Putamen (tissue), 1 donor: ENCODE measurements at regions not wholly inside any gene's neighbourhood (a gene's known extent, or its start where the extent isn't known, plus 50 kb on each side); places are given as distances from the start of the nearest gene placed in this dataset.

Experiments used
- DNase-seq: peaks from one replicate; pipeline ENCODE4 v3.0.0-alpha.2; 2016; ENCODE audit warnings: low spot score

DNA sequence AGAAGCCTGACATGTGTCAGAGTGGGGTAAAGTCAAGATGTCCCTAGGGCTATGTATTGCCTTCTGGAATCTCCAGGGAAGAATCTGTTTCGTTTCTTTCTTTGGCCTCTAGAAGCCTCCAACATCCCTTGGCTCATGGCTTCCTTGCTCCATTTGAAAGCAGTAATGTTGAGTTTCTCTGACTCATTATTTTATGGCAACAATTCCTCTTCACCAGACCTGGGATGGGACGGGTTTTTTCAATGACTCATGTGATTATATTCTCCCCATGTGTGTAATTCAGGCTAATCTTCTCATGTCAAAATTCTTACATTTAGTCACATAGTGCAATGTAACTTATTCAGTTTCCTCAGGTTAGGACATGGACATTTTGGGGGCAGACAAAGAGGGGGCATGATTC, 1038.6 kb downstream of the CBLN2 start:
- DNase-seq = no peak

DNA sequence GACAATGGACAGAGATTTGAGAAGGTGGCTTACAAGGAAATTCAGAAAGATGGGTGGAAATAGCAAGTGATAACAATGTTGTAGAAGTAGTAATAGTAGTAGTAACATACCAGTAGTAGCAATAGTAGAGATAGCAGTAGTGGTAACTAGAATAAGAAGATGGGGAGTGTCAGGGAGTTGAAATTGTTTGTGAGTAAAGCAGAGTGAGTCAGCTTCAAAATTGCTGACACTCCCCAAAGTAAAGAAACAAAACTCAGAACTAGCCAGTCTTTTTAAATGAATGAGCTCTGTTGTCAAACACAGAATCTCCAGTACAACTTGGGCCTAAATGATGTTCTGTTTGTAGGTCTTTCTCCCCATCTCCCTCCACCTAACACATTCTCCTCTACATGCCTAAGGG, 1040.9 kb downstream of the CBLN2 start:
- no peak for DNase-seq

DNA sequence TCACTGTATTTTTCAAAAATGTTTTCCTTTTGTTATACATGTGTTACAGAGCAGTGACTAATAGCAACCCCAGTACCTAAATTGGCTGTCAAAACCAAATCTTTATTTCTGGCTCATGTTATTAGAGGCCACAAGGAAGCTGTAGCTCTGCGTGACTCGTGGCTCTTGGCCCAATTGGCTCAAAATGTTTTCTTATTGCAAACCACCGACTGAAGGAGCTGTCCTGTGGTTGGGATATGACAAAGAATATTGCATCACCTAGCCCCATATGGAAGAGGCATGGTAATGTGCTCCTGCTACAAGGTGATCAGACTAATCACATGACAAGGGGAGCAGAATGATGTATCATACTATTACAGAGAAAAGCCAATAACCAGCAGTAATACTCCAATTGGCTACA, 1058.5 kb downstream of the CBLN2 start:
- no peak for DNase-seq

DNA sequence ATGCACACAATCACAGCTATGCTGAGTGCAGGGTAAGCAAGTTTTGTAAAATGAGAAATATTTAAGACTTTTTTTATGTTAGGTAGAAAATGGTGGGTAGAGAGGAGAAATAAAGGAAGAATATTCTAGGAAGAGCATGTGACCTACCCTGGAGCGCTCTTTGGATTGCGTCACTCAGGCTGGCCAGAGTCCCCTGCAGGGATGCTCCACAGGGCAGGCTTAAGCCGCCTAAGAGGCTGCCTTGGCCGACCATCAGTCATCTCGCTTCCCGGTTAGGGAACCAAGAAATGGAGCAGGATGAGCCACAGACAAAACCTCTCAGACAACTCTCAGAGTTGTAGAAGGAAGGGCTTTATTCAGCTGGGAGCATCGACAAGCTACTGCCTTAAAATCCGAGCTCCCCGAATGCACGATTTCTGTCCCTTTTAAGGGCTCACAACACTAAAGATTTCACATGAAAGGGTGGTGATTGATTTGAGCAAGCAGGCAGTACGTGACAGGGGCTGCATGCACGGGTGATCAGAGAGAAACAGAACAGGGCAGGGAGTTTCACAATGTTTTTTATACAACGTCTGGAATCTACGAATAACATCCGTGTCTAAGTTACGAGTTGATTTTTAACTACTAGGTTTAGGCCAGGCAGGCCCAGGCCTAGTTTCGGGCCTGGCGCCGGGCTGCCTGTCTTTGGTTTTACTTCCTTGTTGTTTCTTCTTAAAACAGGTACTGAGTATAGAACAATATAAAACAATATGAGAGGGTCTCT, 1072.0 kb downstream of the CBLN2 start:
- DNase-seq = no peak

DNA sequence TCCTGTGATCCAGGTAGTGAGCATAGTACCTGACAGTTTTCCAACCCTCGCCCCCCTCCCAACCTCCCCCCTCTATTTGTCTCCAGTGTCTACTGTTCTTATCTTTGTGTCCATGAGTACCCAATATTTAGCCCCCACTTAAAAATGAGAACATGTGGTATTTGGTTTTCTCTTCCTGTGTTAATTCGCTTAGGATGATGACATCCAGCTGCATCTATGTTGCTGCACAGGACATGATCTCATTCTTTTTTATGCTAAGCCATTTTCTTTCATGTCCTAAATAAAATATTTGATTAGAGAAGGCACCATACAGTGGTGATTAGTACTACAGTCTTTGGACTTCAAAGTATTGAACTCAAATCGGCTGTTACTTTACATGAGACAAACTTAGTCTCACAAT, 1087.9 kb downstream of the CBLN2 start:
- DNase-seq = no peak

DNA sequence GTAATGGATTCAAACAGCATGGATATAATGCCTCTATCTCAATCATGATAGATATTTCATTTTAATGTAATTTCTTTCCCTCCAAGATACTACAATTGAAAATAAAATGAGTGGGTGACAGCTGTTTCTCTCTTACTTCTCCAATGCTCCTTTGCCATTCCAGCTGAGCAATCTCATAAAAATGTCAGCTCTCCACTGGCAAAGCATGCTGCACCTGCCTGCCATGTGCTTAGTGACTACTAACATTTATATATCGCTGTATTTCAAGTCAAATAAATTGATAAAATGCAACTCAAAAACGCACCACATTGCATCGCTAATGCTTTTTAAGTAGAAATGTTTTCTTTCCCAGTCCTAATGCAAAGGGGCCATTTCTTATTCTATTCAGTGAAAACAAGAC, 1093.9 kb downstream of the CBLN2 start:
- DNase-seq = no peak

DNA sequence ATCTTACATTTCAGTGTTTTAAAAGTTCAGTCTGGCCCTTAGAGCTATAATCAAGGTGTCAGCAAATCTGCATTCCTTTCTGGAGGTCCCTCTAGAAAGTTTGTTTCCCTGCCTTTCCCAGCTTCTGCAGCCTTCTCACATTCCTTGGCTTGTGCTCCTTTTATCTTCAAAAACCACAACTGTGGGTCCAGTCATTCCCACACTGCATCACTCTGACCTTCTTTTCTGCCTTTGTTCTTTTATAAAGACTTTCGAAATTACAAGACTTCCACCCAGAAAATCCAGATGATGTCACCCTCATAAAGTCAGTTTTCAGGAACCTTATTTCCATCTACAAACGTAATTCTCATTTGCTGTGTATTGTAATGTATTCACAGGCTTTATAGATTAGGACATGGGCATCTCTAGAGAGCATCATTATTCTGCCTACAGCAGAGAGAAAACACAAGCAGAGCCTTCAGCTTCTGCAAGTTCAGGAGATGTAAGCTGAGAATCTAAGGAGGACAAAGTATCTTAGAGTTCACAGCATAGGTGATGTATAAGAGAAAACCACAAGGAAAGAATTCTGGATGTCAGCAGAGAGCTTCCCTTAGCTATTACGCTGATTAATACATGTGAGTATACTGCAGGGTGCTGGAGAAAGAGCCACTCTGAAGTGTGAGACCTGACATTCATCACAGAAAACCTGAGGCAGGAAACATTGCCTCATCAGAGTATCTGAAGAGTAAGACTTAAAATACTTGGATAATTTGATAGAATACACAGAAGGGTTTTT, 1100.2 kb downstream of the CBLN2 start:
- DNase-seq = no peak

GRCh38 chr18:71442731-71443141, 1101.4 kb downstream of the CBLN2 start:
- DNase-seq = no peak

DNA sequence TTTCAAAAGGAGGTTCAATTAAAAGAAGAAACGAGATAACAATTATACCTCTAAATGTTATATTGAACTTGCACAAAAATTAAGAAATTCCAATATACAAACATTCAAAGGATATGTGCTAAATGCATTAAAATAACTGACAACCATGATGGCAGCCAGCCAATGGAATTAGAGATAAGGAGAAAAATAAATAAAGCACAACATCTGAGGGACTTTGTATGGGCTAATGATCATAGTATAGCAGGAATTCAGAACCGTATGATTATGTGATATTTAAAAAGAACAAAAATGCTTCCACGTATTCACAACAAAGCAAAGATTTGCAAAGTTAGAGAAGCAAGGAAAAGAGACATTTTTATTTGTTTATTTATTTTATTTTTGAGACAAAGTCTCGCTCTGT, 1103.0 kb downstream of the CBLN2 start:
- no peak for DNase-seq

DNA sequence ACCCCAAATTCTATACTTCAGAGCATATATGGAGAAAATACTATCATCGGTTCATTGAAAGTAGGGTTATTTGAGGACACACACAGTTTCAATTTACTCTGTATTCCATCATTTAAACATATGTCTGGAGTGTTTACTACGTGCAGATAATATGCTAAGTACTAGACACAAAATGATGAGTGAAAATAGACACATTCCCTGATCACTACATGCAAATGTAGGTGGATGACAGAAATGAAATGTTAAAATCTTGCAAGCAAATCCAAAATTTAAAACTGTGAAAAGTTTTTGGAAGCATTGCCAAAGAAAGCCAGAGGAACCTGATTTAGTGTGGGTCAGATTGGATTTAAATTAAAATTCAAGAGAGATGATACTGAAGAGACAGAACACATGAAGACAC, 1106.6 kb downstream of the CBLN2 start:
- DNase-seq = no peak

DNA sequence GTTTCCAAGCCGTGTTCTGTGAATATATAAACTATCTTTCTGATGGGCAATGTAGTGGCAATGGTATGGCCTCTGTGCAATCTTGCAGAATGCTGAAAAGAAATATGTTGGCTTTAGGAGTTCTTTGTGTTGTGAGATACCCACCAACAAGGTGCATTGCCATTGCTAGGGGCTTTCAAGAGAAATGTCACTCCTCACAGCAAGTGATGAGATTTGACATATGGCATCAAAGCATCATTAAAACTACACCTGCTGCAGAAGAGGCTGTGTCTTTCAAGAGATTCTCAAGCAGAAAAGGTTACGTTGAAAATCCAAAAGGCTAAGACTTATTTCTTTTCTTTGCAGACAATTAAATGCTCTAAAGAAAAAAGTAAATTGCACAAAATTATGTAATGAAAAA, 1110.8 kb downstream of the CBLN2 start:
- no peak for DNase-seq

GRCh38 chr18:71431689-71432088, 1112.5 kb downstream of the CBLN2 start:
- DNase-seq = peak; percentile 1

DNA sequence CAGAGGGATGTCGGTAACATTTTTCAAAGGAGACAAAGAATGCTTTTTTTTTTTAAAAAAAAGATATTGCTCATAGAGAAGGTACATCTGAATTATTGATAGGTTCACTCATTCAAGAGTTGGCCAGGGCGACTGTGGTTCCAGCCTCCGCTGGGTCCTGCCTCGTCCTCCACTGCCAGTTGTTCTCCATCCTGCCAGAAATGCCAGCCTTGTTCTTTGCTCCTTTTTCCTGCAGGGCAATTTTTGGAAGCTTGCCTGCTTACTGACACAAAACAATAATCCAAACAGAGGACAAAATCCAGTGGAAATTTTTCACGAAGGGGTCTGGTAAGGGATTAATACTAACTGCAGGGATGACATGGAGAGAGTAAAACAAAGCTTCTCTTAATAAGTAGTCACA, 1113.0 kb downstream of the CBLN2 start:
- peak; percentile 10 for DNase-seq

DNA sequence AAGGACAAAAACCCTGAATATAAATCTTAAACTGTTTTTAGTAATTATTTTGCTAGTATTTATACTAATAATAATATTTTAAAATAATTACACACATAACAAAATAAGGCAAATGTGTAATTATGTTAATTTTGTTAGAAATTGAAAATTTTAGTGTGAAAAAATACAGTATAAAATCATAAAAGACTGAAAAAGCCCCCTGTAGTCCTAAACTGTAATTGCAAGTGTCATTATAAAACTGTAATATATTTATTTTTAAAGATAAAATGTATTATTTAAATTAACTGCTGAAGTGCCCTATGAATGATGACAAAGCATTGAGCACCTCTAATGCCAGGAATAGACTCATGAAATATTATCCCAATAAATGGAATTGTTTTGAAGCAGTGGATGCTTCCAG, 1117.7 kb downstream of the CBLN2 start:
- DNase-seq = no peak

DNA sequence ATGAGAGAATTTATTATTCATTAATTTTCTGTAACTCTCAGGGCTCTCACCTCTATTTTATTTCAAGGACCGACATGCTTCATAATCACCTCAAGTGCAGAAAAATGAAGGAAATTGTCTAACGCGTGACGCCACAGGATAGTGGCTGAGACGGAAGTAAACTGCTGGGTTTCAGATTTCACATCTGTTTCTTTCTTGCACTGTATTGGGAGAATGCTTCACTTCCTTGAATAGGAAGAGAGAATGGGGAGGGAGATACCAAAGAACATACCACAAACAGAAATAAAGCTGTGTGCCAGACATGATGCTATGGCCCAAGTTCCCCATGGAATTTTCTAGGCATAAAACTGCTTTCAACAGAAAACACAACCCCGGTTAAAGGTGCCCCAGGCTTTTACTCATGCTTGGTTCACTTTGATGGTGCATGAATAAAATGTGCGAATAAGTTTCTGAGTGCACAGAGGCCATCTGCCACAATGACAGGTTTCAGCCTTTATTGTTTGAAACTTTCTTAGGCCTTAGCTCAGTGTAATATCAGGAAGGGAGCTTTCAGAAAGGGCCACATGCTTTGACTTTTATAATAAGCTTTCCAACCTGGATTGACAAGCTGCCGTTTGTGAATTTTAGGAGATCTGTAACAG, 1116.4 kb downstream of the SOCS6 start:
- no peak for DNase-seq

DNA sequence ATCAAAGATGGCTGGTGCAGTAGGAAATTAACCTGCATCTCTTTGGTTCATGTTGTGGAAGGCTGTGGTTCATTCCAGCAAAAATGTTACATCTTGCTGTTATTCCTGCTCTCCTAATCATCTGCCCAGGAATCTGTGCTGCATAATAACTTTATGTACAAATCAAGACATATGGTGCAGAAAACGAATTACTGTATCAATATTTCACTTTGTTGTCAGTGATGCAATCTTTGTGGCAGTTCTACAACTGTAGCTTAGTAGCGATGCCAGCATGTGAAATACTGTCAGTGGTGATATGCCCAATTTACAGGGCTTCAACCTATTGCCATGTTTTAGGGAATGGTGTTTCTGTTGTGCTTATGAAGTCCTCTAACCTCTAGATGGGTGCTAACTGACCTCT, 1114.7 kb downstream of the SOCS6 start:
- DNase-seq = no peak

DNA sequence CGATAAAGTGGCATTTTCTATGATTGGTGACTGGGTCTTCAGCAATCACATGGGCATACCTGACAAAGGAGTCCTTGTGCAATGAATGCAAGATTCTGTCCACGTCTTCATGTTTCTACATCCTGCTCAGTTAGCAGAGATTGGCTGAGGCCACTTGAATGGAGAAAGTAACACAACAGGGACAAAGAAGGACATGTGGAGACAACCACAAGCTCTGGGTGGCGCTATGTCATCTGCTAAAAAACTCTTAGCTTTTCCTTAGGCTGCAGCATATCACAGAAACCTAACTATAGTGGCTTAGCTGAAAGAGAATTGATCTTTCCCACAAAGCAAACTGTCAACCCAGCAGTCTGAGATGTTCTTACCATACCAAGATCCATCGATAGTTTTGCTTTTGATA, 1109.7 kb downstream of the SOCS6 start:
- peak; percentile 55 for DNase-seq

DNA sequence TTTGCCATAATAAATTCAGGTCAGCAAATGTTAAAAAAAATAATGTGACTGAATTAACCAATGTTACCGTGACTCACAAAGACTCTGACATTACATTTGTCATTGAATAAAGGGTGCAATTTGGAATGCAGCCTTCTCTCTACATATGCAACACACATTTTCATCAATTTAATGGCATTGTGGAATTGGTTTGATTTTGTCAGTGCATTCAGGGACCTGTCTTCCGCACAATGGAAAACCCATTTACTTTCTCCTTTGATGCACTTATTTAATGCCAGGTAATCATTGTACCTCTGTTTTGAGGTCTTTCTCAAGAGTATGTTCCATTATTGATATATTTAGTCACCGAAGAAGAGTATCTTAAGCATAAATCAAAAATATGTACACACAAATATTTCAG, 1099.3 kb downstream of the SOCS6 start:
- no peak for DNase-seq

GRCh38 chr18:71374294-71375000, 1085.6 kb downstream of the SOCS6 start:
- no peak for DNase-seq

- DNase-seq = no peak
Measured at GRCh38 chr18:71371951-71372605, 1083.2 kb downstream of the SOCS6 start.

DNA sequence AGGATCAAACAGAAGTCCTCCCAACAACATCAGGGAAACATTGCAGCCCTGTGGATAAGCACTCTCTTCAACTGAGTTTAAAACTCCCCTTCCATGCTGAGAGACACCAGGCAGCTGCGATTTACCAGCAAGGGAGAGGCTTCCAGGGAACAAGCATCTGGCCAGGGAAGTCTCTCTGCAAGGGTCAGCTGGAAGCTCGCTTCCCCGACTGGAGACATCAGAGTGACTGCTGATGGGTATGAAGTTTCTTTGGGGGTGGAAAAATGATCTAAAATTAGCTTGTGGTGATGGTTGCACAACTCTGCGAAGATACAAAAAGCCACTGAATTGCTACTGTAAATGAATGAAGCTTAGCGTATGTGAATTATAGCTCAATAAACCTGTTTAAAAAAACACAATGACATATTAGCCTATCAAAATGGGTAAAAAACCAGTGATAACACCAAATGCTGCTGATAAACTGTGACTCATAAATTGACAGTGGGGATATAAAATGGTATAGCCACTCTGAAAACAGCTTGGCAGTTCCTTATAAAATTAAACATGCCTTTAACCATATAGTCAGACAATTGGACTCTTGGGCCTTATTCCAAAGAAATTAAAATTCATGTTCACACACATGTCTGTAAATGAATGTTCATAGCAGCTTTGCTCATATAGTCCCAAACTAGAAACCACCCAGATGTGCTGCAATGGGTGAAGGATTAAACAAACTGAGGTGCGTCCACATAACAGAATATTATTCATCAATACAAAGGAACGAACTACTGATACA, 1082.0 kb downstream of the SOCS6 start:
- DNase-seq = no peak
